Tibial nerve (tissue), 4 donors: ENCODE measurements at regions not wholly inside any gene's neighbourhood (a gene's known extent, or its start where the extent isn't known, plus 50 kb on each side); places are given as distances from the start of the nearest gene placed in this dataset.

Experiments used
- CTCF ChIP-seq, 5 experiments: fragments of 200-600 bp in 3 of 5; fragments of 450-650 bp in 2 of 5; sonication (generic) in 3 of 5; IDR thresholded peaks; one replicate each; pipeline ENCODE4 v1.5.1; 2016 to 2019; ENCODE audit warnings: antibody characterized with exemption in 5 of 5, mild to moderate bottlenecking in 3 of 5, moderate library complexity in 2 of 5
- EP300 ChIP-seq, 2 donors: sonication (generic); formaldehyde crosslinking; IDR thresholded peaks; one replicate each; pipeline ENCODE4 v1.6.1; 2017; ENCODE audit warnings: antibody characterized with exemption in 2 of 2, mild to moderate bottlenecking in 1 of 2

DNA sequence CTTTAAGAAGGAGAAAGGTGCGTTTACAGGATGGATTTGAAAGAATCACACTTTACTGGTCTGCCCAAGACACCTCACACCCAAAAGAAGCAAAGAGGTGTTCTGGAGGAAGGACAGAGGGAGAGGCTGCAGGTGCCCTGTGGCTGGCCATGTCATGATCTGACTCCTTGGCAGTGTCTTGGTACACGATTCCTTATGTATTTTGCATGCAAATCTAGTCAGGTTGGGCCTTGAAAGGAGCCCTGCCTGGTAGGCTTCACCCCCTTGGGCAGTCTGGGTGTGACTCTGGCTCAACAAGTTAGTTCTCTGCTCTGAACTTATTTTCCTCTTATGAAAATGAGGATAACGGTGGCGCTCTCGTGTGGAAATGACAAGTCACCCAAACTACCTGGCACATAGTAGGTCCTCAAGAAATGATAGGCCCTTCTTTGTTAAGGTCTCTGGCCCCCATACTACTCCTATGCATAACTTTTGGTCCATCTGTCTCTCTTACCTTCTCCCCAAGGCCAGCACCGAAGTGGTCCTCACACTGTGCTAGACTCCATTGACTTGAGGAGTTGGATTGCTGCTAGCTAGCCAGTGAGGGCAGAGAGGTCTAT is 212.5 kb downstream of the SEMA6A start:
- no peak for TF ChIP-seq EP300 (IDR thresholded peaks at IDR 0.05)
- no peak for TF ChIP-seq CTCF (IDR thresholded peaks at IDR 0.05)
